ENCODE measurements at regions not wholly inside any gene's neighbourhood (a gene's known extent, or its start where the extent isn't known, plus 50 kb on each side); places are given as distances from the start of the nearest gene placed in this dataset.

DNA sequence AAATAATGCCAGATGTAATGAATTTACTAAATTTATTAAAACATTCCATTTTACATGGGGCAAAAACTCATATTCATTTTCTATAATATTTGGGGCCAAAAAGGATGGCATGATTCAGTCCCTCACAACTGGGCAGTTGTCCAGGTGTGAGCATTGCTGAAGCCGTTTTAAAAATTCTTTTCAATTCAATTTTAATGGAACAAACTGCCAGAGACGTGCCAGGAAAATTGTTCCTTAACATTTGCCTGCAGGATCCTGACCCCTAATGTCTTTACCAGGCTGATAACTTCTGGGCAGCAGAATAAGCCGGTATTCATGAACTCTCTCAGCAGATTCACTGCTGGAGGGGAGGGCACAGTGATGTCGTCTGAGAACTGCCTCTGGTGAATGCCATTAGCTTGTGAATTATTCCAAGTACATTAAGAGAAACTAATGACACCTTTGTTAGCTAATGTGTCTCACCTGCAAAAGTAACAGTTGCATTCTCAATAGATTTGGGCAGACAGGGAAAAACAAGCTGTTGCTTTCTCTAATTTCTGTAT is 1445.1 kb upstream of the TENM3 start:
- H3K36me3 ChIP-seq (ENCODE audit: insufficient read depth, insufficient read length, low read length): no peaks in the 10 kb centered on the region
- no peak for DNase-seq (ENCODE audit: low read depth, low spot score)
- H3K4me3 ChIP-seq (ENCODE audit: insufficient read length, low read depth): no peak overlapping the region
- TF ChIP-seq YY1 (IDR thresholded peaks at IDR 0.05; ENCODE audit: insufficient read depth, insufficient read length) (no peak), SUZ12 (IDR thresholded peaks at IDR 0.05; ENCODE audit: extremely low read depth, insufficient read depth, insufficient read length) (no peak), ZNF274 (IDR thresholded peaks at IDR 0.05; ENCODE audit: low read depth, low read length) (no peak)
- no peak overlapping the region for H3K9ac ChIP-seq (ENCODE audit: insufficient read length, low read depth)
- H3K4me1 ChIP-seq (ENCODE audit: insufficient read depth, insufficient read length): no peaks in the 10 kb centered on the region
- H3K27me3 ChIP-seq (ENCODE audit: insufficient read depth, insufficient read length): no peaks in the 10 kb centered on the region
- H3K9me3 ChIP-seq (ENCODE audit: insufficient read depth, low read length): no peaks in the 10 kb centered on the region

DNA sequence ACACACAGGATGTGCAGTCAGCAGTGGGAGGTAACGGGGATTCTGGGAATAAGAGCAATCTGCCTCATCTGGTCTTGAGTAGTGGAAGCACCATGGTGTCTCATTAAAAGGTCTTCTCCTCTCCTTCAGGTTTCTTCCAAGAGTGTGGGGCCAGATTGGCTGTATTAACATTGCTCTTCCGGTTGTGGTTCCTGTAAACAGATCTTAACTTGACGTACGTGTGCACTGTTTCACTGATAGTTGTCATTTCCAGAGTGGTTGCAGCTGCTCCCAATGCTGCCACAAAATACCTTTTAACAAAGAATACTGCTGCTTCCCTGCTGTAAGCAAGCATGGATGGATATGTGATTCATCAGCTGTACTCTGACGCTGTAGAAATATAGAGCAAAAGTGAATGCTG is 1443.4 kb upstream of the TENM3 start:
- TF ChIP-seq YY1 (IDR thresholded peaks at IDR 0.05; ENCODE audit: insufficient read depth, insufficient read length): no peak
- no peak for TF ChIP-seq ZNF274 (IDR thresholded peaks at IDR 0.05; ENCODE audit: low read depth, low read length)
- no peak for TF ChIP-seq SUZ12 (IDR thresholded peaks at IDR 0.05; ENCODE audit: extremely low read depth, insufficient read depth, insufficient read length)
- no peaks in the 10 kb centered on the region for H3K4me1 ChIP-seq (ENCODE audit: insufficient read depth, insufficient read length)
- no peaks in the 10 kb centered on the region for H3K9me3 ChIP-seq (ENCODE audit: insufficient read depth, low read length)
- H3K27me3 ChIP-seq (ENCODE audit: insufficient read depth, insufficient read length): no peaks in the 10 kb centered on the region
- no peak for DNase-seq (ENCODE audit: low read depth, low spot score)
- no peak overlapping the region for H3K9ac ChIP-seq (ENCODE audit: insufficient read length, low read depth)
- no peak overlapping the region for H3K4me3 ChIP-seq (ENCODE audit: insufficient read length, low read depth)
- H3K36me3 ChIP-seq (ENCODE audit: insufficient read depth, insufficient read length, low read length): no peaks in the 10 kb centered on the region

DNA sequence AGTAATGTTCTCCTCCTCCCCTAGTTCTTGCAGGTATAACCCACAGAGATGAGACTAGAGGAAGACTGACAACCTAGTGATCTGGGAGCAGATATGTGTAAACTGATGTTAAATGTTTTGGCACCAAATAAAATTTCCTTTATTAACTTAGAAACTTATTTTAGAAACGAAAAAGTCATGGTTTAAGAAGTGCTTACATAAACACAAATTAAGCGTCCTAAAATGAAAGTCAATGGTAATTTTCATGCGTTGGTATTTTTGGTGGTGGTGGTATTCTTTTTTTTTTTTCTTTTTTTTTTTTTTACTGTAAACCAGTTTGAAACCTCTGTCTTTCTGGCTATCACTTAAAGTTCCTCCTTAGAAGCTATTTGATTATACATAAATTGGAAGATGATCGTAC is 1438.1 kb upstream of the TENM3 start:
- no peak for DNase-seq (ENCODE audit: low read depth, low spot score)
- Histone ChIP-seq H3K4me1 (ENCODE audit: insufficient read depth, insufficient read length) (no peaks in the 10 kb centered on the region), H3K4me3 (ENCODE audit: insufficient read length, low read depth) (no peak overlapping the region), H3K9ac (ENCODE audit: insufficient read length, low read depth) (no peak overlapping the region), H3K36me3 (ENCODE audit: insufficient read depth, insufficient read length, low read length) (no peaks in the 10 kb centered on the region), H3K9me3 (ENCODE audit: insufficient read depth, low read length) (no peaks in the 10 kb centered on the region), H3K27me3 (ENCODE audit: insufficient read depth, insufficient read length) (no peaks in the 10 kb centered on the region)
- TF ChIP-seq ZNF274 (IDR thresholded peaks at IDR 0.05; ENCODE audit: low read depth, low read length) (no peak), YY1 (IDR thresholded peaks at IDR 0.05; ENCODE audit: insufficient read depth, insufficient read length) (no peak), SUZ12 (IDR thresholded peaks at IDR 0.05; ENCODE audit: extremely low read depth, insufficient read depth, insufficient read length) (no peak)

DNA sequence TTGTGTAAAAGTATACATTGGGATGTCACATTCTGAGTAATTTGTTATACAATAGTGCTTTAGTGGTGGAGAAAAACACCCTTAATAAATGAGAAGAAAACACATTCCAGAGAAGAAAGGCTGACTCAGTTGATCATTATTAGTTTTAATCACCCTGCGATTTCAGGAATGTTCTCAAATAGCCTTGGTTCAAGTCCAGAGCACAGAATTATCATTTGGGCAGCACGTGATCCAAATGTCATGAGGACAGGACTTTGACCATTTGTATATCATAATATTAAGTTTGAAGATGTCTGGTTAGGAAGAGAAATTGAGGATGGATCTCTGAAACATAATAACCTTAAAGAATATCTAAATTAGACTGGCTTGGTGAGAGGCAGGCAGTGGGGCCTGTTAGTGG is 1434.3 kb upstream of the TENM3 start:
- no peaks in the 10 kb centered on the region for H3K9me3 ChIP-seq (ENCODE audit: insufficient read depth, low read length)
- no peaks in the 10 kb centered on the region for H3K4me1 ChIP-seq (ENCODE audit: insufficient read depth, insufficient read length)
- no peak for TF ChIP-seq SUZ12 (IDR thresholded peaks at IDR 0.05; ENCODE audit: extremely low read depth, insufficient read depth, insufficient read length)
- TF ChIP-seq YY1 (IDR thresholded peaks at IDR 0.05; ENCODE audit: insufficient read depth, insufficient read length): no peak
- TF ChIP-seq ZNF274 (IDR thresholded peaks at IDR 0.05; ENCODE audit: low read depth, low read length): no peak
- H3K9ac ChIP-seq (ENCODE audit: insufficient read length, low read depth): no peak overlapping the region
- H3K36me3 ChIP-seq (ENCODE audit: insufficient read depth, insufficient read length, low read length): no peaks in the 10 kb centered on the region
- no peak for DNase-seq (ENCODE audit: low read depth, low spot score)
- H3K27me3 ChIP-seq (ENCODE audit: insufficient read depth, insufficient read length): no peaks in the 10 kb centered on the region
- H3K4me3 ChIP-seq (ENCODE audit: insufficient read length, low read depth): no peak overlapping the region

DNA sequence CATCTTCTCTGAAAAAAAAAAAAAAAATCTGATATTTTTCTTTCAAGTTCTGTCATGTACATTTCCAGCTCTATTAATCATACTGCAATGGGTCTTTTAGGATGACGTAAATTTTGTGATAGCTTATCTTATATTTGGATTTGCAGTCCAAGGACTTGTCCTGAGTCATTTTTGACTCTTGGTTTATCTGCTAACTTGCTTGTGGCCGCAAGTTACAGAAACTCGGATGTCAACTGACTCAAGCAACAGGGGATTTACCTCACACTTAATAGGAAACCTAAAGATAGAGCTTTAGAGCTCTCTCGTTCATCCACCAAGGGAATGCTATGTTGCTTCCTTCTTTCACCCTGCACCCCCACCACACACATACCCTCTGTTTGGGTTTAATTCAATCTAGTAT is 1433.8 kb upstream of the TENM3 start:
- no peak for TF ChIP-seq YY1 (IDR thresholded peaks at IDR 0.05; ENCODE audit: insufficient read depth, insufficient read length)
- no peak for TF ChIP-seq ZNF274 (IDR thresholded peaks at IDR 0.05; ENCODE audit: low read depth, low read length)
- TF ChIP-seq SUZ12 (IDR thresholded peaks at IDR 0.05; ENCODE audit: extremely low read depth, insufficient read depth, insufficient read length): no peak
- DNase-seq (ENCODE audit: low read depth, low spot score): no peak
- H3K4me1 ChIP-seq (ENCODE audit: insufficient read depth, insufficient read length): no peaks in the 10 kb centered on the region
- no peak overlapping the region for H3K9ac ChIP-seq (ENCODE audit: insufficient read length, low read depth)
- no peaks in the 10 kb centered on the region for H3K9me3 ChIP-seq (ENCODE audit: insufficient read depth, low read length)
- no peaks in the 10 kb centered on the region for H3K27me3 ChIP-seq (ENCODE audit: insufficient read depth, insufficient read length)
- no peaks in the 10 kb centered on the region for H3K36me3 ChIP-seq (ENCODE audit: insufficient read depth, insufficient read length, low read length)
- no peak overlapping the region for H3K4me3 ChIP-seq (ENCODE audit: insufficient read length, low read depth)

DNA sequence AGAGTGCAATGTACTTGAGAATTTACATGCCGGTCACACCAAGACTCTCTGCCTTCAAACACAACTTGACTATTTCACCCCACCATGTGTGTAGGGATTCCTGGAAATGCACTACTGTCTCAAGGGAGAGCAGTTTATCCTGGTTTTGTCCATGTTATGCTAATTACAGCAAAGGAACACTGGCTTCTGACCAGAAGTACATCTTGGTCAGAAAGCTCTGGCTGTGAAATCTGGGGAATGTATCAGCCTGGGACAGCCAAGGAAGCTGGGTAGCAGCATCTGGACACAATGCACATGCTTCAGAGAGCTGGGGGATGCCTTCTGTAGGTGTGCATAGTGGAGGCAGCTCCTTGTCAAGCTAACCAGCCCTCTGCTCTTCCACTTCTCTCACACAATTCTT is 1432.6 kb upstream of the TENM3 start:
- H3K36me3 ChIP-seq (ENCODE audit: insufficient read depth, insufficient read length, low read length): no peaks in the 10 kb centered on the region
- no peak for DNase-seq (ENCODE audit: low read depth, low spot score)
- TF ChIP-seq SUZ12 (IDR thresholded peaks at IDR 0.05; ENCODE audit: extremely low read depth, insufficient read depth, insufficient read length): no peak
- TF ChIP-seq ZNF274 (IDR thresholded peaks at IDR 0.05; ENCODE audit: low read depth, low read length): no peak
- TF ChIP-seq YY1 (IDR thresholded peaks at IDR 0.05; ENCODE audit: insufficient read depth, insufficient read length): no peak

DNA sequence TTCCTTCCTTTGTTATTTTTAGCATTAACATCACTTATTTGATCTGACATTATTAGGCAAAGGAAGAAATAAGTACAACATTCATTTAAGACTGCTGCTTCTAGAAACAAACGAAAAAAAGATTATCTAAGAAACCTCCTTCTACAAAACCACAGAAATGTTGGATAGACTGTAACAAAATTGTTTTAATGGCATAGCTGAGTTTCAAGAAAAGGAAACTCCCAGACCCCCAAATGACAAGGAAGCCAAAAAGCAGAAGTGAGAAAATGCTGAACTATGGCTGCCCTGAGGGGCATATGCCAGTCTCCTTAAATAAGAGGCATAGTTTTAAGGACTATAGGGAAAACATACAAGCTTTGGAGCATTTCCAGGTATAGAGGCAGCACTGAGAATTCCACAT is 1431.6 kb upstream of the TENM3 start:
- Histone ChIP-seq H3K36me3 (ENCODE audit: insufficient read depth, insufficient read length, low read length) (no peaks in the 10 kb centered on the region), H3K9ac (ENCODE audit: insufficient read length, low read depth) (no peak overlapping the region), H3K9me3 (ENCODE audit: insufficient read depth, low read length) (no peaks in the 10 kb centered on the region), H3K4me1 (ENCODE audit: insufficient read depth, insufficient read length) (no peaks in the 10 kb centered on the region), H3K27me3 (ENCODE audit: insufficient read depth, insufficient read length) (no peaks in the 10 kb centered on the region), H3K4me3 (ENCODE audit: insufficient read length, low read depth) (no peak overlapping the region)
- TF ChIP-seq SUZ12 (IDR thresholded peaks at IDR 0.05; ENCODE audit: extremely low read depth, insufficient read depth, insufficient read length): no peak
- no peak for TF ChIP-seq ZNF274 (IDR thresholded peaks at IDR 0.05; ENCODE audit: low read depth, low read length)
- TF ChIP-seq YY1 (IDR thresholded peaks at IDR 0.05; ENCODE audit: insufficient read depth, insufficient read length): no peak
- no peak for DNase-seq (ENCODE audit: low read depth, low spot score)

More for the DNA sequence above, 1432.6 kb upstream of the TENM3 start:
- H3K9me3 ChIP-seq (ENCODE audit: insufficient read depth, low read length): no peaks in the 10 kb centered on the region
- H3K4me3 ChIP-seq (ENCODE audit: insufficient read length, low read depth): no peak overlapping the region
- no peak overlapping the region for H3K9ac ChIP-seq (ENCODE audit: insufficient read length, low read depth)
- no peaks in the 10 kb centered on the region for H3K4me1 ChIP-seq (ENCODE audit: insufficient read depth, insufficient read length)
- H3K27me3 ChIP-seq (ENCODE audit: insufficient read depth, insufficient read length): no peaks in the 10 kb centered on the region

Data from NT2/D1 (cell line).